Aorta (tissue), 5 donors: ENCODE measurements at regions not wholly inside any gene's neighbourhood (a gene's known extent, or its start where the extent isn't known, plus 50 kb on each side); places are given as distances from the start of the nearest gene placed in this dataset.

Source experiments
- ATAC-seq: fragments of 200-7000 bp; cut with Tn5 transposase; one replicate; pipeline ENCODE4 v1.9.1; 2022; ENCODE audit warnings: moderate library complexity; ENCODE audit not compliant: low FRiP score
- DNase-seq, 2 donors: peaks; one replicate each; pipeline ENCODE4 v3.0.0-alpha.2; 2020
- H3K27ac ChIP-seq, 2 donors: one replicate each; pipeline ENCODE4 v1.5.1; 2013; ENCODE audit warnings: low read length in 2 of 2, mild to moderate bottlenecking in 2 of 2, moderate library complexity in 2 of 2, control low read depth in 1 of 2, inconsistent platforms in 1 of 2, low read depth in 1 of 2
- H3K27me3 ChIP-seq, 2 donors: one replicate each; pipeline ENCODE4 v1.6.1; 2013; ENCODE audit warnings: control low read depth in 1 of 2, low read length in 1 of 2, mild to moderate bottlenecking in 1 of 2, moderate library complexity in 1 of 2; ENCODE audit not compliant: insufficient read depth in 2 of 2, control insufficient read depth in 1 of 2
- H3K36me3 ChIP-seq, 2 donors: one replicate each; pipeline ENCODE4 v1.6.1; 2013; ENCODE audit warnings: control low read depth in 1 of 2, low read length in 1 of 2, mild to moderate bottlenecking in 1 of 2; ENCODE audit not compliant: insufficient read depth in 2 of 2, control insufficient read depth in 1 of 2
- H3K4me1 ChIP-seq, 2 donors: one replicate each; pipeline ENCODE4 v1.6.1; 2013; ENCODE audit warnings: low read length in 2 of 2, control low read depth in 1 of 2, mild to moderate bottlenecking in 1 of 2, moderate library complexity in 1 of 2; ENCODE audit not compliant: insufficient read depth in 2 of 2, control insufficient read depth in 1 of 2
- H3K4me3 ChIP-seq, 2 donors: one replicate each; pipeline ENCODE4 v1.5.1; 2013; ENCODE audit warnings: low read length in 2 of 2, control low read depth in 1 of 2, mild to moderate bottlenecking in 1 of 2
- H3K9me3 ChIP-seq: one replicate; pipeline ENCODE4 v1.6.1; 2013; ENCODE audit warnings: mild to moderate bottlenecking, low read length; ENCODE audit not compliant: control insufficient read depth
- WGBS, 2 donors: extraction: QIAGEN DNeasy Blood & Tissue Kit; methylation state at CpG; one replicate each; pipeline ENCODE4 v1.1.7; 2013; 5-methylcytosine and 5-hydroxymethylcytosine counted together
- intact Hi-C, 2 donors: fragments of 100-400 bp; cut with DNase I; formaldehyde crosslinking; loops; one replicate each; pipeline versions ENCODE4 v1.14.2 to v1.15.0; 2022
- donor health status: healthy with polysubstance abuse.
- donor health status: Bipolar disorder and iron deficiency.
- donor health status: DM: no; HTN: no; CAD: no.
- donor health status: DM: no; HTN: no; CAD: no.
- donor health status: DM: yes; HTN: yes; CAD: no.

DNA sequence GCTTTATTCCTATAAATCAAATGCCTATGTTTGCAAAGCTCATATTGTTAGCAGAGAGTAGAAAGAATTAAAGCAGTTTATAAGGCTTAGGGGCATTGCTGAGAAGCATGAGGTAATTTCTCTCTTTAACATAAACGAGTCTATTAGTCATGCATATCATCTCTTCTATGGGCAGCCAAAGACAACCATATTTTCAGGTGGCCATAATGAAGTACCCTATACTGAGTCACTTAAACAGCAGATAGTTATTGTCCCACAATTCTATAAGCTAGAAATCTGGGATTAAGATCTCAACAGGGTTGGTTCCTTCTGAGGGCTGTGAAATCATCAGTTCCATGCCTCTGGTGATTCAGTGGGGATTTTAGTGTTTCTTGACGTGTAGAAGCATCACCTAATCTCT lies 277.5 kb downstream of the NR4A2 start:
- Histone ChIP-seq H3K4me3 (no peak overlapping the region), H3K9me3 (no peaks in the 10 kb centered on the region), H3K27me3 (no peaks in the 10 kb centered on the region), H3K4me1 (no peaks in the 10 kb centered on the region), H3K27ac (no peak overlapping the region), H3K36me3 (no peaks in the 10 kb centered on the region)
- no peak for ATAC-seq
- no peak for DNase-seq
- 65 to 68% methylated on average over 2 of the region's 2 CpGs for WGBS, 2 donors
- intact Hi-C loops = no loop called here

DNA sequence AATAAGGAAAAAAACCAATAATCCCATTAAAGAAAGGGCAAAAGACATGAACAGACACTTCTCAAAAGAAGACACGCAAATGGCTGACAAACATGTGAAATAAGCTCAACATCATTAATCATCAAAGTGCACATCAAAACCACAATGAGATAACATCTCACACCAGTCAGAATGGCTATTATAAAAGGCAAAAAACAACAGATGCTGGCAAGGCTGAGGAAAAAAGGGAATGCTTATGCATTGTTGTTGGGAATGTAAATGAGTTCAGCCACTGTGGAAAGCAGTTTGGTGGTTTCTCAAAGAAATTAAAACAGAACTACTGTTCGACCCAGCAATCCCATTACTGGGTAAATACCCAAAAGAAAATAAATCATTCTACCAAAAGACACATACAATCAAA lies 285.6 kb downstream of the NR4A2 start:
- Histone ChIP-seq H3K36me3 (no peaks in the 10 kb centered on the region), H3K9me3 (peaks cover 1% of the 10 kb centered on the region), H3K27ac (no peak overlapping the region), H3K4me1 (no peaks in the 10 kb centered on the region), H3K27me3 (no peaks in the 10 kb centered on the region), H3K4me3 (no peak overlapping the region)
- no peak for ATAC-seq
- no peak for DNase-seq
- intact Hi-C loops = no loop called here
- 67 to 69% methylated on average over 2 of the region's 2 CpGs for WGBS, 2 donors

DNA sequence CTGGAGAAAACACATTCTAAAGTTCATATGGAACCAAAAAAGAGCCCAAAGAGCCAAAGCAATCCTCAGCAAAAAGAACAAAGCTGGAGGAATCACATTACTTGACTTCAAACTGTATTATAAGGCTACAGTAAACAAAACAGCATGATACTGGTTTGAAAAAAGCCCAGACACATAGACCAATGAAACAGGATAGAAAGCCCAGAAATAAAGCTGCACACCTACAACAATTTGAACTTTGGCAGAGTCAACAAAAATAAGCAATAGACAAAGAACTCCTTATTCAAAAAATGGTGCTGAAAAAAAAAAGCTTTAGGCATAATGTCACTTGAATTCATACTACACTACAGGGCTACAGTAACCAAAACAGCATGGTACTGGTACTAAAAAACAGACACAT lies 289.6 kb downstream of the NR4A2 start:
- no peaks in the 10 kb centered on the region for H3K27me3 ChIP-seq
- H3K36me3 ChIP-seq = no peaks in the 10 kb centered on the region
- intact Hi-C loops = no loop called here
- H3K4me3 ChIP-seq = no peak overlapping the region
- peaks cover under 1% of the 10 kb centered on the region for H3K9me3 ChIP-seq
- H3K4me1 ChIP-seq = no peaks in the 10 kb centered on the region
- ATAC-seq = no peak
- DNase-seq = no peak
- H3K27ac ChIP-seq = no peak overlapping the region

DNA sequence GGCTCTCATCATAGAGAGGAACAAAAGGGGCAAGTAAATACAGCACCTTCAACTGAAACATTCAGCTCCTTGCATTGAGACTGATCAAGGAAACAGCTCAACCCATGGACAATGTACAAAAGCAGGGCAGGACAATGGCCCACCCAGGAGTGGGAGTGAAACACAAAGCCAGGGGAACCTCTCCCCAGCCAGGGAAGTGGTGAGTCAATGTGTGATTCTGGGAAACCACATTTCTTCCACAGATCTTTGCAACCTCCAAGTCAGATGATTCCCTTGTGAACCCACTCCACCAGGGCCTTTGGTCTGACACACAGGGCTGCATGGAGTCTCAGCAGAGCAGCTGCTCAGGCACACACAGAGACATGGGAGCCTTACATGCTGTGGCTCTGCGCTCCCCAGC lies 294.5 kb downstream of the NR4A2 start:
- Histone ChIP-seq H3K4me3 (no peak overlapping the region), H3K4me1 (no peaks in the 10 kb centered on the region), H3K27me3 (no peaks in the 10 kb centered on the region), H3K36me3 (no peaks in the 10 kb centered on the region), H3K9me3 (no peaks in the 10 kb centered on the region), H3K27ac (no peak overlapping the region)
- DNase-seq = peak in 1 of 2 donors; percentile 57
- 98 to 100% methylated on average over 1 of the region's 1 CpG for WGBS, 2 donors
- intact Hi-C loops = no loop called here
- ATAC-seq = no peak

DNA sequence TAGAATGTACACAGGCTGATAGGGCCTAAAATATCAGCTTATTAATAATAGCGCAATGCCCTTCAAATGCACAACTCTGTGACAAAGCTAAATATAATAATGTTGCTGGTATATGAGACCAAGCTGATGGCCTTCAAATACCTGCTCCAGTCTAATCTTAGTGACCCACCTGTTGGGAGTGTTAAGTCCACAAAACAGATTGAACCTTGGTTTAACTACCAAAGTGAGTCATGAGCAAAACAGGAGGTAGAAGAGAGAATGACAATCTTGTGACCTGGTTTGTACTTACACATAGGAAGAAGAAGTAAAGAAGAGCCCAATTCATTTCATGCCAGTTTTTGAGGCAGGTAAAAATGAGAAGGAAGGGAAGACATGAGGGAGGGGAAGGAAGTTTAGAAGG lies 295.0 kb downstream of the NR4A2 start:
- Histone ChIP-seq H3K36me3 (no peaks in the 10 kb centered on the region), H3K4me3 (no peak overlapping the region), H3K9me3 (no peaks in the 10 kb centered on the region), H3K27me3 (no peaks in the 10 kb centered on the region), H3K4me1 (no peaks in the 10 kb centered on the region), H3K27ac (no peak overlapping the region)
- ATAC-seq (no peak), DNase-seq (no peak)
- 94 to 96% methylated on average over 1 of the region's 1 CpG for WGBS, 2 donors
- intact Hi-C loops = no loop called here

DNA sequence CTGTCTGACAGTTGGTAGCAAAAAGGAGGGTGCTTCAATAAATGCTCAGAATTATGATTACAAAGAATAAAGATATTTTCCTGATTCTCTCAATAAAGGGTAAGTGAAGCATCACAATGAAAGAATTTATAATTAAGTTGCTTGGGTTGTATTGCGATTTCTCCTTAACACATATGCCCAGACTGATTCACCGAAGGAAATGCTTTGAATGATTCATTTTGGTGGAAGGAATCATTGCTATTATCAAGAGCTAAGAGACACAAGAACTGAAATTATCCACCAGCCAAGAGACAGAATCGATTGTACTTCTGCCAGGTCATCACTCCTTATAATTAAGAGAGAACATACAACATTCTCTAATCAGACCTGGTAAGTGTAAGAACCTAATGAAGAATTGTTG lies 301.4 kb downstream of the NR4A2 start:
- Histone ChIP-seq H3K4me3 (no peak overlapping the region), H3K27ac (no peak overlapping the region), H3K27me3 (no peaks in the 10 kb centered on the region), H3K9me3 (no peaks in the 10 kb centered on the region), H3K4me1 (no peaks in the 10 kb centered on the region), H3K36me3 (no peaks in the 10 kb centered on the region)
- no peak for ATAC-seq
- intact Hi-C loops = no loop called here
- WGBS, 2 donors = 89 to 95% methylated on average over 3 of the region's 3 CpGs
- DNase-seq = no peak

DNA sequence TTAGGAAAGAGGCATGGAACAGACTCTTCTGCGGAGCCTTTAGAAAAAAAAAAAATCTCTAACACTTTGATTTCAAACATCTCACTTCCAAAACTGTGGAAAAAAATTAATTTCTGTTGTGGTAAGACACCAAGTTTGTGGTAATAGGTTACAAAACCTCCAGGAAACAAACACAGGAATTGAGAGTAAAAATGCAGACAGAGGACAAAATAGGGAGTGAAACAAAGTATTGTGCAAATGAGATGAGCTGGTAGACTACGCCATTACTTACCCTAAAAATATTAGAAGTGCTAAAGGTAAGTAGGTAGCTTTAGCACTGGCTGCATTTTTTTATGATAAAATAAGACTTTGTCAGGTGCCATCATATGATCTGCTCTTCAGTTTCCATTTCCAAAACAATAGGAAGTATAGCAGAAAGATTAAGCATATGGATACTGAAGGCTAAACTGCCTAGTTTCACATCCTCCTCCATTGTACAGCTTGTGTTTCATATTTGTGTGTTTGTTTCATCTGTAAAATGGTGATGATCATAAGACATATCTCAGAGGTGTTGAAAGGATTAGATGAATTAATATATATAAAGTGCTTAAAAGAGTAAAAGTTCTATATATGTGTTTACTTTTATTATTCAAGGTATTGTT lies 309.2 kb downstream of the NR4A2 start:
- no peaks in the 10 kb centered on the region for H3K4me1 ChIP-seq
- H3K9me3 ChIP-seq = no peaks in the 10 kb centered on the region
- WGBS, 2 donors = 90% methylated on average over 2 of the region's 2 CpGs
- ATAC-seq (no peak), DNase-seq (no peak)
- H3K36me3 ChIP-seq = no peaks in the 10 kb centered on the region
- no peaks in the 10 kb centered on the region for H3K27me3 ChIP-seq
- no peak overlapping the region for H3K4me3 ChIP-seq
- no peak overlapping the region for H3K27ac ChIP-seq
- intact Hi-C loops = no loop called here

DNA sequence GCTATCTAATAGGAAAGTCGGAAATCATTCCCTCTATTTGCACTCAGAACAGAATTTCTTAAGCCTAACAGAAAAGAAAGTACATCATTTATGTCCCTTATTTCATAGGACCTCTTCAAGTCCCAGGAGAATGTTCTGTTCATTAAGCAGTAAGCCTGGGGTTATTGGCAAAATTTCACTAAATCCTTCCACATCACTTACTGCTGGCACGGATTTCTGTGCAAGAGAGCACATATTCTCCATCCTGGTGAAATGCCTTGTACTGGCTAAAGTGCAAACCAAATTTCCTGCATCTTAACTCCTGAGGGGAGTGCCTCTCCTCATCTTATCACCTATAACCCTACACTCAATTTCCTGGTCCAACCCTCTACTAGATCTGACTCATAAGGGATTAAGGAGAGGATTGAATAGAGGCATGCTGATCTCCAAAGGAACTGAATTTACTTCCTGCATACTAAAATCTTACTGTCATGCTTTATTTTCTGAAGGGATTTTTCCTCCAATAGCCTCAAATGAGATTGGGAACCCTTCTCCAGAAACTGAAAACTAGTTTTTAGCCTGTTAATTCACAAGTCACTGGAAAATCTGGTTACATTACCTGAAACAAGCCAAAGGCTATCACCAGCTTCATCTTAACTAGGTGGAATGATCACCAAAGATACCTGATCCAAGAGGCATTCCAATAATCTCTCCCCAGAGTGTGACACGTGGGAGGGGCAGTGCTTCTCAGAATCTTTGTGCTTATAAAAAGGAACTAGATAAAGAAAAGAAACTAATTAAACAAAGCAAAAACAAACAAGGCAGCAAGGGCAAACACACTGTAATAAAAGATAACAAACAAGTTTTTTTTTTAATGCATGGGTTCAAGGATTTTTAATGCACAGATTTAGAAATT lies 311.1 kb downstream of the NR4A2 start:
- 54 to 59% methylated on average over 3 of the region's 3 CpGs for WGBS, 2 donors
- Histone ChIP-seq H3K4me3 (no peak overlapping the region), H3K4me1 (no peaks in the 10 kb centered on the region), H3K36me3 (no peaks in the 10 kb centered on the region), H3K27me3 (no peaks in the 10 kb centered on the region), H3K27ac (no peak overlapping the region), H3K9me3 (no peaks in the 10 kb centered on the region)
- intact Hi-C loops = no loop called here
- ATAC-seq (no peak), DNase-seq (no peak)

DNA sequence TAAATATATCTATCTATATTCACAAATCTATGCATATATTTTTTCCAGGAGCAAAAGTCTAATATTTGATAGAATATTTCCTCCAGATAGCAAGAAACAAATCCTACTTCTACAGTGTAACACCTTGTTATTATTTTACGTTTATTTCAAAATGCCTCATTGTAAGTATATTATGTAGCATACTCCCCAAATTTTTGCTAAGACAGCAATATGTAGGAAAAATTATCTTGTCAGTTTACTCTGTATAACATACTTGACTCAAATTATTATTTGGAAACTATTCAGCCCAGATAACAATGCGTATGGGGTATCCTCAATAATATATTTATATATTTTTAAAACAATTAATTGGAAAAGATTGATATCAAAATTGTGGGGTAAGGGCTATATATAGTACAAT lies 313.2 kb downstream of the NR4A2 start:
- Histone ChIP-seq H3K36me3 (no peaks in the 10 kb centered on the region), H3K27ac (no peak overlapping the region), H3K4me1 (no peaks in the 10 kb centered on the region), H3K27me3 (no peaks in the 10 kb centered on the region), H3K9me3 (no peaks in the 10 kb centered on the region), H3K4me3 (no peak overlapping the region)
- no peak for ATAC-seq
- 88 to 90% methylated on average over 2 of the region's 2 CpGs for whole genome bisulfite sequencing, 2 donors
- intact Hi-C loops = no loop called here
- no peak for DNase-seq
